Muscle of arm (tissue), 1 donor: ENCODE measurements at regions not wholly inside any gene's neighbourhood (a gene's known extent, or its start where the extent isn't known, plus 50 kb on each side); places are given as distances from the start of the nearest gene placed in this dataset.
"Not testable (repeated sequence)": the region's sequence is repeated elsewhere in the genome, so short reads cannot be mapped to it uniquely, and the experiment has no call there.

Experiments used
- DNase-seq: peaks from one replicate; pipeline ENCODE4 v3.0.0-alpha.2; 2013

- DNase-seq = no peak
Measured at GRCh38 chr6:4378319-4378996, 243.1 kb upstream of the ECI2 start.

DNA sequence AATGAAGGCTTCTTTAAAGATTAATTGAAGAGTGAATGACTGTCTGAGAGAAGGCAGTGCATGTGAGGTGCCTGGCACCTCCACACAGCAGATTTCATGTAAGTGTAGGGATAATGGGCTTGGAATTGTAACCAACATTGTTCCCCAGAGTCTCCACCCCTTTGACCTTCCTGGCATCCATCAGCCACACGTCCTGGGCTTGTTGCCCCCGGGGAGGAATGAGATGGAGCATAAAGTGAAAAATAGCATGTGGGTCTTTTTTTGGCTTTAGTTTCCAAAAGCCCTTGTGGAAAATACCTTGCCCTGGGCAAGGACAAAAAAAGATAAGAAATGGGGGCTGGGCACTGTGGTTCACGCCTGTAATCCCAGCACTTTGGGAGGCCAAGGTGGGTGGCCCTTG is 242.2 kb upstream of the ECI2 start:
- DNase-seq = no peak

- no peak for DNase-seq
Measured at GRCh38 chr6:4374216-4374615, 238.8 kb upstream of the ECI2 start.

GRCh38 chr6:4372866-4373265 is 237.5 kb upstream of the ECI2 start:
- no peak for DNase-seq

DNA sequence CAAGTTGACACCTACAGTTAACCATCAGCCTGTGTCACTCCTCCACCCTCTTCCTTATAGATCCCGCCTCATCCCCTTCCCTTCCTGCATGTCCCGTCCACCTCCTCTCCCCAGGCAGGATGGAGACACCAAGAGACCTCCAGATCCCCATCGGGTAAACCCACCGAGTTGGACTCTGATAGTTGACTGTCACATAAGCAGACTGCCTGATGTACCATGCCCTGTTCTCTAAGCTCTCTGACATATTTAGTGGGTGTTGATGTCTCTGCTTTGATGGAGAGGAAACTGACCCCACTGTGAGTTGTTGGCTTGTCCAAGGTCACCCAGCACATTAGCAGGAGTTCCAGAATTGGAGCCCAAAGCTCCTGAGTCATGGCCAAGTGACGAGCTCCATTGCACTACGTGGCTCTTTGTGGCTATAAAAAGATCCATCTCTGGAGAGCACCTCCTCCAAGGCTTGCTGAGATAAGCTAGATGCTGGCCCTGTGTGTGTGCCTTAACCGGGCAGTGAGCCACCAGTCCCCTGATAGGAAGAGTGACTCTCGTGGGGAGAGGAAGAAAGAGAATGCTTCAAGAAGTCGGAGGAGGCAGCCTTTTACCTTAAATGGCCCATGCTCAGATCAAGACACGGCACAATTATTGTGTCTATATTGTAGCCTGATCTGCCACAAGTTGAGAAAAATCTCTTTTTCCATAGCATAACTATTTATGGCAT is 236.0 kb upstream of the ECI2 start:
- DNase-seq = no peak

DNA sequence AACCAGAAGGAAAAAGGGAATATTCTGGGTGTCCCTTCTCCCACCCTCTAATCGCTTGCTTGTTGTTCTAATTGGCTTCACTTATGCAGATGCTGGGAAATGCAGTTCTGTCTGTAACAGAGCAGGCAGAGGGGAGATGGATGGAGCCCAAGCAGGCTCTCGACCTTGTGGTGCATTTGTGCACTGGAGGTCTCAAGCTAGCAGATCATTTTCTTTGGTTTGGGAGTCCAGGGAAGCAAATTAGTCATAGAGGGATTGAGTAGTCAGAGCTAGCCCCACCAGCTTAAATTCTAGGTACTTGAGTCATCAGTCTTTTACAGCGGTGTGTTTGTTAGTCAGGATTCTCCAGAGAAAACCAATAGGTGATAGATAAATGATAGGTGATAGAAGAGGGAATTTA is 234.7 kb upstream of the ECI2 start:
- no peak for DNase-seq

GRCh38 chr6:4369616-4370015 is 234.2 kb upstream of the ECI2 start:
- DNase-seq = no peak

DNA sequence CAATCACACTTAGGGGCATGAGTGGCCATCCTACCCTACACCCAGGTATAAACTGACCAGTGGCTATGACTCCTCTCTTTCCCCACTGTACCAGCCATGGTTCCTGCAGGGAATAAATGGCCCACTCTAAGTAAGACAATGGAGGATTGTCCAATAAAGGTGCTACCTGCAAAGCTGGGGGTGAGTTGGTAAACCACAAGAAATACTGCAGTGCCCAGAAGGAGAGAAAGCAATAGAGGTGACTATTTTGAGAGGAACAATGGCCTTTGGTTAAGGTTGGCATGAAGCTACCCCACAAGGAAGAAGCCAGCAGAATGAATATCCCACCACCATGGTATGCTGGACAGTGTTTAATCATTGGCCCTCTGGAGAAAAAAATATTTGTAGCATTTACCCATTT is 233.3 kb upstream of the ECI2 start:
- DNase-seq = no peak

DNA sequence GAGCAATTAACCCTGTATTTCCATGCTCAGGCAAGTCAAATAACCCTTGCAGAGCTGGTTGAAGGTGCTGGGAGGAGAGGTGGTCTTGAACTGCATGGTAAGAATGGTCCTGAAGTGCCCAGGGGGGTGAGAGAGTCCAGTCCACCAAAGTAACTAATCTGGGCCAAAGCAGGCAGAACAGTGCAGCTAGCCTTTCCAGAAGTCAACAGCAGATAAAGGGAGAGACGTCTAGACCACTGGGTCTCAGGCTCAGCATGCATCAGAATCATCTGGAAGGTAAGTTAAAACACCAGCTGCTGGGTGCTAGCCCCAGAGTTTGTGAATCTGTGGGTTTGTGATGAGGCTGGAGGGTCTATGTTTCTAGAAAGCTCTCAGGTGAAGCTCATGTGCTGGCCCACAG is 232.3 kb upstream of the ECI2 start:
- DNase-seq = no peak

DNA sequence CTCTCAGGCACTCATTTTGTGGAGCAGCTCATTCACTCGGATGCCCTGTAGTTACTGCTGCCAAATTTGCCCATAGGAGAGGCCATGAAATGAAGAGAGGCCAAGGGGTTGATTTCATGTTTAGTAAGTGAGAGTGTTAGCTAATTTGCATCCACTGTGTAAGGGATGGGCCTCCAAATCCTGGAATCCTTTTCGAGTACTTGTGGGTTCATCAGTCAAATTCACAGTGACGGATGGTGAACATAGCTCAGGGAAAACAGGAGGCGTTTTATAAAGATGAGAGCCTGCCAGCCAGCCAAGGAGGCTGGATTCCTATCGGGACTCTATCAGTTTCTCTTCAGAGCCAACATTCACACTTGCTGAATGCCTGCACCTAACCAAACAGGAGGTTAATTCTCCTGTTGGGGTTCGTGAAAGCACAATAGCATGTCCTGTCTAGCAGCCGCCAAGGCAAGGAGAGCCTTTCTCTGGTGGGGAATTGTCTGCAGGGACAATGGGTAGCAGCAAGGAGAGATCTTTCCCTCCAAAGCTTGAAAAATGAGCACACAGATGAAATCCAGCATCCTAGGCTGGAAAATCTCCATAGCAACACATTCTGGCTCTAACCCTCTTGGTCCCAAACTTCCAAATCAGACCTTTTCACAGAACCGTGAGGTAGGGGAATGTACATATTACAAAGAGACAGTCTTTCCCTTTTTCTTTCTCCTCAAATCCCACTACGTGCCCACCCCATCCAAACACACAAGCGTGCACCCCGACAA is 231.4 kb upstream of the ECI2 start:
- DNase-seq = no peak

DNA sequence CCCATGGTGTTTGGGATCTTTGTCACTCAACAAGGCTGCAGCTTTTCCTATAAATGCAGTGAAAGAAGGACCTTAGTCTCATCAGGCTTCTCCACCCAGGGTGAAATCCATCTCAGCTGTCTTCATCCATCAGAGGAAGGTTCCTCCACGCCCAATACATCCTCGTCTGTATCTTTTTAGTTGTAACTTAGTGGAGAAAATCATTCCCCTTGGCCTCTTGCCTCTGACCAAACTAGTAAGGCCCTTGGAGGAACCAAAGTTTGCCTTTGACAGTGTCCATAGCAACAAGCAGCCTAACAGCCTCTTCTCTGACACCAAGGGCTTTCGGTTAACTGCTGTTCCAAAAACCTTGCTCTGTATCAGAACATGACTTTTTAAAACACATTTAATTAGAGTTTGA is 230.3 kb upstream of the ECI2 start:
- no peak for DNase-seq

DNA sequence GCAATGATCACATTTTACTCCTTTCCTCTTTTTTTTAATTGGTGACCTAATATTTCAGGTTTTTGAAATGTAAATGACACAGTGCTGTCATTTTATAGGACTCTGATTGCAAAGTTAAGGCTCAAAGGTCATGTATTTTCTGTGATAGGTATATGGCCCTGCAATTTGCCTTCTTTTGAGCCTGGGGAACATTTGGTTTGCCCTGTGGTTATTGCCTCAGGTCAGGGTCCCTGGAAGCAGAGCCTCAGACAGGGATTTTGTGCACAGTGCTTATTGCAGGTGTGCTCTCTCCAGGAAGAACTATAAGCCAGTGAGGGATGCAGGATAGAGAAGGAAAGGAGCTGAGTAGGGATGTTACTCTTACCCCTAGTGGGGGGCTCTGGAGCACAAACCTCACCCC is 229.3 kb upstream of the ECI2 start:
- DNase-seq = no peak

- DNase-seq = no peak
Measured at GRCh38 chr6:4364172-4364571, 228.8 kb upstream of the ECI2 start.

GRCh38 chr6:4363656-4364055 is 228.3 kb upstream of the ECI2 start:
- DNase-seq = no peak

DNA sequence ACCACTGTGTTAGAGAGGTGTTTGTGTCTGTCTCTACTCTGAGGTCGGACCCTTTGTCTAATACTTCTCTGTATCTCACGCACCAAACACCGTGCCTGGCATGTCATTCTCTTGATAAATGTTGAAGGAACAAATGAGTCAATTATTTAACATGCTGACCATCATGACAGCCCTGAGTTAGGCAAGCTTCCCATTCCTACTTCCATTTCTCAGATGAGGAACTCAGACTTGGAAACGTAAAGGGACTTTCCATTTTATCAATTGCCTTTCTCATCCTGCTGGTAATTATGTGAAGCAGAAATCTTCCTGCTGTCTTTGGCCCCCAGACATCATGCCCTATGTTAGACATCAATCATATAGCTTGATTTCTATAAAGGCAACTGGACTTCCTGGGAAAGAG is 227.0 kb upstream of the ECI2 start:
- DNase-seq = no peak

DNA sequence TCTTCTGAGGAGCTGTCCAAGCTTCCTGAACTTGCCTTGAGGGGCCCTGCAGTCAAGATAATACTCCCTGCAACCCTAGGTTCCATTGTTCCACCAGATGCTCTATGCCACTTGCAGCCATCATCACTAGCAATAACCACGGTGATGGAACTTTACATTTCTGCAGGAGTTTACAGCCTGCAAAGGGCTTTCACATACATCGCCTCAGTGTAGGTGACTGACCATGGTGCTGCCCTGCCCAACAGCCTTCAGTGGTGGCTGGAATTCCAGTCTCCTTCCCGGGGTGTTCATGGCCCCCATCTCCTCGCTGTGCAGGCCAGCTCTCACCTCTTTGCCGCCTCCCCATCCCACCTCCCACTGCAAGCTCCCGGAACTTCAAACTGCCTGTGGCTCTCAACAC is 225.5 kb upstream of the ECI2 start:
- DNase-seq = no peak

GRCh38 chr6:4359108-4359730 is 223.8 kb upstream of the ECI2 start:
- no peak for DNase-seq

- no peak for DNase-seq
Measured at GRCh38 chr6:4358414-4359107, 223.2 kb upstream of the ECI2 start.

DNA sequence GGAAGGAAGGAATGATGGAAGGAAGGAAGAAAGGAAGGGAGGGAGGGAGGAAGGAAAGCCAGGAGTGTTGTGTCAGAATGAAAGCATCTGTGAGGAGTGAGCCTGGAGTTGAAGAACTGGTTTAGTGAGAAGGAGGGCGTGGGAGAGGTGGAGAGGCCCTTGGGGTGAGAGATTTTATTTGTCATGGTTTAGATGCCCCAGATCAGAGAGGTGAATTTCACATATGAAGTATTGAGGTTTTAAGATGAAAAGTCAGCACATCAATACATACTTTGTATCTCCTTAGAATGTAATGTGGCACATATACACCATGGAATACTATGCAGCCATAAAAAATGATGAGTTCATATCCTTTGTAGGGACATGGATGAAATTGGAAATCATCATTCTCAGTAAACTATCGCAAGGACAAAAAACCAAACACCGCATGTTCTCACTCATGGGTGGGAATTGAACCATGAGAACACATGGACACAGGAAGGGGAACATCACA is 222.3 kb upstream of the ECI2 start:
- not testable (repeated sequence) for DNase-seq

DNA sequence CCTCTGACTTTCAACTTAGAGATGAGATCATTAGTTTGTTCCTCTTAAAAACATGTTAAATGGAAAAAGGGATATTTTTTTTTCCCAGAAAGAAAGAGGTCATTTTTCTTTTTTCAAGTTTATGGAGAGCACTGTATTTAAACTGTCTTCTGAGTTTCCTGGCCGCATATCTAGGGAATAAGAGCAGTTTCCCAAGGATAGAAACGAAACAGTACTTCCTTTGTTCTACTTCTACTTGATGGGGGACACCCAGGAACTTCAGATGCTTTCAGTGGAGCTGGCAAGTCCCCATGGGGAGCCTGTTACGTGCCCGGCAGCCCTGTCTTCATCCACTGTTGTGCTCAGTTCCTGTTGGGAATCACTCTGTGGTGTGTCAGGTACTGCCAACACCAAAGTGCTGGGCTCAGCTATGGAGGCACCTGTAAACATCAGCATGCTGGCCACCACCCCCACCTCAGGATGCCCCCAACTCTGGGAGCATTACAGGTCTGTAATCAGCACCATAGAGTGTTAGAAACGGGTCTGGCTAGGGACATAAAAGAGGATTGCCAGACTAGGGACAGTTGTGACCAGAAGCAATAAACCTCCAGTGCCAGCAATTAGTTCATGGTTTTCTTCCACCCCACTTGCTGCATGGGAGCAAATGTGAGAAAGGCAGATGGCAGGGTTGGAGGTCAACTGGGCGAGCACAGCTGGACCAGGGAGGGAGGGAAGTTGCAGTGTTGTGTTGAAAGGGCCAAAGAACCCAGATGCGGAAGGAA is 221.7 kb upstream of the ECI2 start:
- no peak for DNase-seq

- no peak for DNase-seq
Measured at GRCh38 chr6:4355241-4355640, 219.9 kb upstream of the ECI2 start.
